Adrenal gland (tissue), 9 donors: ENCODE measurements at regions not wholly inside any gene's neighbourhood (a gene's known extent, or its start where the extent isn't known, plus 50 kb on each side); places are given as distances from the start of the nearest gene placed in this dataset.
"Not testable (repeated sequence)": the region's sequence is repeated elsewhere in the genome, so short reads cannot be mapped to it uniquely, and the experiment has no call there.

ENCODE experiments used
- DNase-seq, 7 donors: peaks; one replicate each; pipeline ENCODE4 v3.0.0-alpha.2; 2019 to 2020
- H3K27ac ChIP-seq, 5 donors: fragments of 200-600 bp; sonication (generic) in 4 of 5; 1 replicate in 3 of 5; 2 replicates in 2 of 5; pipeline versions ENCODE4 v1.5.1 to v1.8.0; 2016 to 2020; ENCODE audit warnings: mild to moderate bottlenecking in 1 of 5
- H3K27me3 ChIP-seq: fragments of 200-600 bp; 2 replicates; pipeline ENCODE4 v1.8.0; 2021
- H3K36me3 ChIP-seq, 2 donors: fragments of 200-600 bp; replicated peaks in 1 of 2; 1 replicate in 1 of 2; 2 replicates in 1 of 2; pipeline versions ENCODE4 v1.5.1 to v1.8.0; 2018 to 2022
- H3K4me1 ChIP-seq, 2 donors: fragments of 200-600 bp; replicated peaks in 1 of 2; 1 replicate in 1 of 2; 2 replicates in 1 of 2; pipeline versions ENCODE4 v1.5.1 to v1.8.0; 2018 to 2021
- H3K4me3 ChIP-seq, 4 donors: fragments of 200-600 bp; sonication (generic) in 3 of 4; one replicate each; pipeline ENCODE4 v1.5.1; 2016 to 2018
- H3K9me3 ChIP-seq, 3 donors: fragments of 200-600 bp; sonication (generic) in 1 of 3; replicated peaks in 1 of 3; 1 replicate in 2 of 3; 2 replicates in 1 of 3; pipeline versions ENCODE4 v1.5.1 to v1.8.0; 2016 to 2021
- CTCF ChIP-seq, 6 experiments: fragments of 450-650 bp in 4 of 6; fragments of 200-600 bp in 2 of 6; sonication (generic) in 1 of 6; IDR thresholded peaks; 1 replicate in 5 of 6; 2 replicates in 1 of 6; pipeline versions ENCODE4 v1.5.1 to v1.8.0; 2016 to 2021; ENCODE audit warnings: antibody characterized with exemption in 6 of 6, mild to moderate bottlenecking in 2 of 6, moderate library complexity in 1 of 6
- POLR2A ChIP-seq, 2 donors: fragments of 450-650 bp; IDR thresholded peaks; one replicate each; pipeline ENCODE4 v1.6.1; 2017; ENCODE audit warnings: antibody characterized with exemption in 2 of 2, mild to moderate bottlenecking in 2 of 2, moderate library complexity in 1 of 2
- WGBS, 4 donors: extraction: QIAGEN DNeasy Blood & Tissue Kit in 2 of 4; methylation state at CpG; one replicate each; pipeline versions ENCODE4 v1.1.5 to v1.1.7; 2013 to 2017; 5-methylcytosine and 5-hydroxymethylcytosine counted together
- intact Hi-C, 2 donors: fragments of 100-400 bp; cut with DNase I; formaldehyde crosslinking; loops; one replicate each; pipeline versions ENCODE4 v1.14.1 to v1.15.0; 2022 to 2023
- donor health status: healthy with polysubstance abuse.
- donor health status: Bipolar disorder and iron deficiency.
- donor health status: DM: yes; HTN: yes; CAD: no.
- donor health status: DM: no; HTN: no; CAD: no.
- donor health status: DM: no; HTN: no; CAD: no.

GRCh38 chr12:89225401-89225800 is 126.9 kb downstream of the DUSP6 start:
- 37 to 58% (median 43%) methylated on average over 5 of the region's 5 CpGs for WGBS, 4 donors
- H3K4me3 ChIP-seq, result no peak overlapping the region
- H3K27ac ChIP-seq, result no peak overlapping the region
- no peak for TF ChIP-seq CTCF (IDR thresholded peaks at IDR 0.05)
- no peak for TF ChIP-seq POLR2A (IDR thresholded peaks at IDR 0.05)
- no peaks in the 10 kb centered on the region for H3K36me3 ChIP-seq
- no peaks in the 10 kb centered on the region for H3K4me1 ChIP-seq
- intact Hi-C loops, result no loop called here
- no peaks in the 10 kb centered on the region for H3K27me3 ChIP-seq
- no peaks in the 10 kb centered on the region for H3K9me3 ChIP-seq
- peak in 4 of 7 donors; percentile 18 to 37 (median 24) for DNase-seq

GRCh38 chr12:89222580-89222979 is 129.7 kb downstream of the DUSP6 start:
- intact Hi-C loops, H3K27me3 ChIP-seq: not testable (repeated sequence)
- WGBS, 4 donors, result 80 to 100% (median 82%) methylated on average over 1 to 3 of the region's 3 CpGs

GRCh38 chr12:89217472-89217871 is 134.8 kb downstream of the DUSP6 start:
- intact Hi-C loops, result no loop called here
- WGBS, 4 donors, result 83 to 92% (median 87%) methylated on average over 2 of the region's 2 CpGs
- Histone ChIP-seq H3K27ac (no peak overlapping the region), H3K36me3 (no peaks in the 10 kb centered on the region), H3K4me3 (no peak overlapping the region), H3K9me3 (no peaks in the 10 kb centered on the region), H3K27me3 (no peaks in the 10 kb centered on the region), H3K4me1 (no peaks in the 10 kb centered on the region)
- TF ChIP-seq CTCF (IDR thresholded peaks at IDR 0.05), result no peak
- TF ChIP-seq POLR2A (IDR thresholded peaks at IDR 0.05), result no peak
- no peak for DNase-seq

More at GRCh38 chr12:89222580-89222979, 129.7 kb downstream of the DUSP6 start:
- H3K27ac ChIP-seq, H3K4me1 ChIP-seq, DNase-seq, H3K9me3 ChIP-seq, H3K36me3 ChIP-seq, H3K4me3 ChIP-seq: not testable (repeated sequence)

GRCh38 chr12:89216211-89216952 is 135.9 kb downstream of the DUSP6 start:
- intact Hi-C loops, result no loop called here
- Histone ChIP-seq H3K4me3 (no peak overlapping the region), H3K4me1 (no peaks in the 10 kb centered on the region), H3K36me3 (no peaks in the 10 kb centered on the region), H3K27me3 (no peaks in the 10 kb centered on the region), H3K27ac (no peak overlapping the region), H3K9me3 (no peaks in the 10 kb centered on the region)
- no peak for TF ChIP-seq POLR2A (IDR thresholded peaks at IDR 0.05)
- no peak for TF ChIP-seq CTCF (IDR thresholded peaks at IDR 0.05)
- no peak for DNase-seq
- WGBS, 4 donors, result 79 to 100% (median 81%) methylated on average over 1 of the region's 1 CpG

- no peaks in the 10 kb centered on the region for H3K27me3 ChIP-seq
- H3K4me3 ChIP-seq, result no peak overlapping the region
- TF ChIP-seq CTCF (IDR thresholded peaks at IDR 0.05) (no peak), POLR2A (IDR thresholded peaks at IDR 0.05) (no peak)
- intact Hi-C loops, result no loop called here
- H3K27ac ChIP-seq, result no peak overlapping the region
- WGBS, 4 donors, result 52 to 79% (median 62%) methylated on average over 1 of the region's 1 CpG
- no peaks in the 10 kb centered on the region for H3K36me3 ChIP-seq
- H3K4me1 ChIP-seq, result no peaks in the 10 kb centered on the region
- H3K9me3 ChIP-seq, result no peaks in the 10 kb centered on the region
- no peak for DNase-seq
Measured at GRCh38 chr12:89215196-89215595, 137.1 kb downstream of the DUSP6 start.
